SU-DHL-6 (cell line): ENCODE measurements at regions not wholly inside any gene's neighbourhood (a gene's known extent, or its start where the extent isn't known, plus 50 kb on each side); places are given as distances from the start of the nearest gene placed in this dataset.

ENCODE experiments used
- H2AFZ ChIP-seq: fragments of 200-600 bp; sonication (generic); 2 replicates; pipeline ENCODE4 v1.6.1; 2014; ENCODE audit warnings: low read depth, mild to moderate bottlenecking, moderate library complexity, mixed read lengths, antibody characterized with exemption, low read length; ENCODE audit not compliant: severe bottlenecking
- H3F3A ChIP-seq: fragments of 200-600 bp; shearing (Covaris generic); 2 replicates; pipeline ENCODE4 v1.6.0; 2016; ENCODE audit warnings: antibody characterized with exemption, mild to moderate bottlenecking; ENCODE audit not compliant: insufficient read depth
- H3K27ac ChIP-seq: fragments of 200-600 bp; sonication (generic); 2 replicates; pipeline ENCODE4 v1.5.1; 2016; ENCODE audit warnings: low read depth, mild to moderate bottlenecking, low read length, moderate library complexity, mixed read lengths
- H3K27me3 ChIP-seq: fragments of 200-600 bp; sonication (generic), shearing (Covaris generic); 2 replicates; pipeline ENCODE4 v1.6.0; 2014; ENCODE audit warnings: mild to moderate bottlenecking, low read length
- H3K36me3 ChIP-seq: fragments of 200-600 bp; sonication (generic); 2 replicates; pipeline ENCODE4 v1.6.1; 2014; ENCODE audit warnings: mild to moderate bottlenecking, low read length, mixed read lengths
- H3K4me2 ChIP-seq: fragments of 300-600, 200-600 bp; shearing (Covaris generic), sonication (generic); 2 replicates; pipeline ENCODE4 v1.6.0; 2014; ENCODE audit warnings: low read length, low read depth, mild to moderate bottlenecking; ENCODE audit not compliant: poor library complexity, severe bottlenecking
- H3K4me3 ChIP-seq: fragments of 200-600 bp; sonication (generic); 2 replicates; pipeline ENCODE4 v1.5.1; 2014; ENCODE audit warnings: antibody characterized with exemption, low read length, mild to moderate bottlenecking, mixed read lengths; ENCODE audit not compliant: insufficient read depth, poor library complexity, severe bottlenecking
- H3K79me2 ChIP-seq: fragments of 200-600 bp; sonication (generic); 2 replicates; pipeline ENCODE4 v1.6.1; 2014; ENCODE audit warnings: mild to moderate bottlenecking, low read length, moderate library complexity; ENCODE audit not compliant: insufficient read depth
- H3K9ac ChIP-seq: fragments of 200-600 bp; sonication (generic); 2 replicates; pipeline ENCODE4 v1.7.0; 2014; ENCODE audit warnings: mild to moderate bottlenecking, low read length
- H3K9me2 ChIP-seq: fragments of 200-600 bp; sonication (generic); replicated peaks from 2 replicates; pipeline ENCODE4 v1.6.1; 2014; ENCODE audit warnings: low read length; ENCODE audit not compliant: insufficient read depth
- H3K9me3 ChIP-seq: fragments of 200-600 bp; sonication (generic); 2 replicates; pipeline ENCODE4 v1.6.1; 2014; ENCODE audit warnings: low read length, mixed read lengths; ENCODE audit not compliant: insufficient read depth
- H4K20me1 ChIP-seq: fragments of 200-600 bp; sonication (generic); 2 replicates; pipeline ENCODE4 v1.6.1; 2014; ENCODE audit warnings: low read depth, mild to moderate bottlenecking, antibody characterized with exemption, low read length, moderate library complexity, mixed read lengths
- EZH2phosphoT487 ChIP-seq: fragments of 200-600 bp; sonication (generic), shearing (Covaris generic); conservative IDR thresholded peaks from 2 replicates; pipeline ENCODE4 v1.6.1; 2018; ENCODE audit warnings: mild to moderate bottlenecking, antibody characterized with exemption, low read length, moderate library complexity, mixed read lengths
- TF ChIP-seq, protein P1 (sequence below): fragments of 200-600 bp; sonication (generic); IDR thresholded peaks from one replicate; pipeline ENCODE4 v1.5.1; 2017; ENCODE audit warnings: antibody characterized with exemption, mild to moderate bottlenecking, low read length, moderate library complexity; ENCODE audit not compliant: insufficient read depth, poor library complexity, severe bottlenecking

GRCh38 chr19:33982706-33983105 lies 186.0 kb downstream of the KCTD15 start:
- no peaks in the 10 kb centered on the region for H3K27me3 ChIP-seq
- no peaks in the 10 kb centered on the region for H3K9me2 ChIP-seq
- H3F3A ChIP-seq = no peaks in the 10 kb centered on the region
- TF ChIP-seq EZH2phosphoT487 = no peak
- TF ChIP-seq, protein P1, sequence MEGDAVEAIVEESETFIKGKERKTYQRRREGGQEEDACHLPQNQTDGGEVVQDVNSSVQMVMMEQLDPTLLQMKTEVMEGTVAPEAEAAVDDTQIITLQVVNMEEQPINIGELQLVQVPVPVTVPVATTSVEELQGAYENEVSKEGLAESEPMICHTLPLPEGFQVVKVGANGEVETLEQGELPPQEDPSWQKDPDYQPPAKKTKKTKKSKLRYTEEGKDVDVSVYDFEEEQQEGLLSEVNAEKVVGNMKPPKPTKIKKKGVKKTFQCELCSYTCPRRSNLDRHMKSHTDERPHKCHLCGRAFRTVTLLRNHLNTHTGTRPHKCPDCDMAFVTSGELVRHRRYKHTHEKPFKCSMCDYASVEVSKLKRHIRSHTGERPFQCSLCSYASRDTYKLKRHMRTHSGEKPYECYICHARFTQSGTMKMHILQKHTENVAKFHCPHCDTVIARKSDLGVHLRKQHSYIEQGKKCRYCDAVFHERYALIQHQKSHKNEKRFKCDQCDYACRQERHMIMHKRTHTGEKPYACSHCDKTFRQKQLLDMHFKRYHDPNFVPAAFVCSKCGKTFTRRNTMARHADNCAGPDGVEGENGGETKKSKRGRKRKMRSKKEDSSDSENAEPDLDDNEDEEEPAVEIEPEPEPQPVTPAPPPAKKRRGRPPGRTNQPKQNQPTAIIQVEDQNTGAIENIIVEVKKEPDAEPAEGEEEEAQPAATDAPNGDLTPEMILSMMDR = no peak
- no peaks in the 10 kb centered on the region for H3K79me2 ChIP-seq
- no peaks in the 10 kb centered on the region for H3K36me3 ChIP-seq
- no peak overlapping the region for H3K9ac ChIP-seq
- no peak overlapping the region for H3K4me3 ChIP-seq
- H3K27ac ChIP-seq = no peak overlapping the region
- H4K20me1 ChIP-seq = no peaks in the 10 kb centered on the region
- H3K9me3 ChIP-seq = no peaks in the 10 kb centered on the region
- no peak overlapping the region for H3K4me2 ChIP-seq
- H2AFZ ChIP-seq = no peak overlapping the region

DNA sequence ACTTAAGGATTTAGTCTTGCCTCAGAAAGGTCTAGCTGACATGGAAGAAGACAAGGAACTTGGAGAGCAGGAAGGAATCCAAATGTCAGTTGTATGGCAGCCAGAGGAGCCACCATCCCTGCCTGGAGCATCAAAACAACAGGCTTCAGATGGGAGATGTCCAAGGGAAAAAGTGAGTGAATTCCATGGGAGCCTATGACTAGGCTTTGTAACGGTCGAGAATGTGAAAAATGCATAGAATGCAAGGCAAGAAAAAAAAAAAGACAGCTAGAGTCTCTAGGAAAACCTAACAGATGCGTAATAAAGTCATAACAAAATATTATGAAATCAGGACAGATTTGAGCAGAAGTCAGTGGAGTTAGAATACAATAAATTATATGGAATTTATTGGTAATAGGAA lies 183.7 kb upstream of the LSM14A start:
- H3K4me2 ChIP-seq = no peak overlapping the region
- no peak overlapping the region for H2AFZ ChIP-seq
- H3K9ac ChIP-seq = no peak overlapping the region
- H3F3A ChIP-seq = no peaks in the 10 kb centered on the region
- no peaks in the 10 kb centered on the region for H3K27me3 ChIP-seq
- H3K27ac ChIP-seq = no peak overlapping the region
- no peaks in the 10 kb centered on the region for H3K36me3 ChIP-seq
- TF ChIP-seq, protein P1 = no peak
- TF ChIP-seq EZH2phosphoT487 = no peak
- no peaks in the 10 kb centered on the region for H4K20me1 ChIP-seq
- no peak overlapping the region for H3K4me3 ChIP-seq
- peaks cover 5% of the 10 kb centered on the region; the same call in 1 of the 2 replicates for H3K9me3 ChIP-seq
- no peaks in the 10 kb centered on the region for H3K79me2 ChIP-seq
- no peaks in the 10 kb centered on the region for H3K9me2 ChIP-seq

DNA sequence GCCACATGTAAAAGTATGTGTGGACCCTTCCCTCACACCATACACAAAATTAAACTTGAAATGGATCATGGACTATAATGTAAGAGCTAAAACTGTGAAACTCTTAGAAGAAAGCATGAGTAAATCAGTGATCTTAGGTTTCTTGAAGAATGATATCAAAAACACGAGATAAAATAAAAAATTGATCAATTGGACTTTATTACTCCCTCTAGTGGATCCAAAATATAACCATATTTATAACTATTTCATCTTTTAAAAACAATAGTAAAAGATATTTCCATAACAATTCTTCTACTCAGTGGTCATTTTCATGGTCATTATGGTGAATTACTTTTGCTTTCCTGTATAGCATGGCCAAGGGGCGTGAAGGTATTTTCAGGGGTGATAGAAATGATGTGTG lies 174.6 kb upstream of the LSM14A start:
- Histone ChIP-seq H3K27me3 (no peaks in the 10 kb centered on the region), H3K4me2 (no peak overlapping the region), H4K20me1 (no peaks in the 10 kb centered on the region), H3K79me2 (no peaks in the 10 kb centered on the region), H2AFZ (no peak overlapping the region), H3K9ac (no peak overlapping the region), H3K9me3 (no peaks in the 10 kb centered on the region), H3K27ac (no peak overlapping the region), H3K36me3 (no peaks in the 10 kb centered on the region), H3K4me3 (no peak overlapping the region), H3F3A (no peaks in the 10 kb centered on the region), H3K9me2 (no peaks in the 10 kb centered on the region)
- no peak for TF ChIP-seq EZH2phosphoT487
- TF ChIP-seq, protein P1 = peak; percentile 12

DNA sequence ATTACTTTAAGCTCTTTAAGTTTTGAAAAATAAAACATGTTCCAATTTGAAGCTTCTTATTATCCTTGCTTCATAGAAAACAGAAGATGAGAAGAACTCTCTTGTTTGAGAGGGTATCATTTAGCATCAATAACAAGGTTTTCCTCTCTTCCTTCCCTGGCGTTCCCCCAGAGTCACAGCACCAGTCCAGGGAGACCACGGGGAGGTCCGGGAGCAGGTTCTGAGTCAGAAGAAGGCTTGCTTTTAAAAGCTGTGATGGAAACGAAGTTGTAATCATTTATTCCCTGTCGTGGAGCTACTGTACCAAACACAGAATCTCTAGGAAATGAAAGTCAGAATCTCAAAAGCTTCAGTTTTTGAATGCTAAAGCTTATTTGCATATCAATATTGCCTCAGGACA lies 174.0 kb upstream of the LSM14A start:
- no peak overlapping the region for H2AFZ ChIP-seq
- H3K9ac ChIP-seq = no peak overlapping the region
- H3K9me2 ChIP-seq = no peaks in the 10 kb centered on the region
- H3F3A ChIP-seq = no peaks in the 10 kb centered on the region
- TF ChIP-seq, protein P1 = no peak
- TF ChIP-seq EZH2phosphoT487 = no peak
- H3K4me2 ChIP-seq = no peak overlapping the region
- no peak overlapping the region for H3K4me3 ChIP-seq
- H3K9me3 ChIP-seq = no peaks in the 10 kb centered on the region
- H3K27ac ChIP-seq = no peak overlapping the region
- H4K20me1 ChIP-seq = no peaks in the 10 kb centered on the region
- no peaks in the 10 kb centered on the region for H3K36me3 ChIP-seq
- H3K79me2 ChIP-seq = no peaks in the 10 kb centered on the region
- H3K27me3 ChIP-seq = no peaks in the 10 kb centered on the region
